ENCODE measurements at regions not wholly inside any gene's neighbourhood (a gene's known extent, or its start where the extent isn't known, plus 50 kb on each side); places are given as distances from the start of the nearest gene placed in this dataset.

GRCh38 chr17:70678889-70679288, 509.6 kb downstream of the KCNJ2 start:
- Histone ChIP-seq H4K20me1 (replicated peaks in 1 of 2; ENCODE audit: control insufficient read depth in 1 of 2, insufficient read depth in 2 of 2, low read length in 2 of 2) (no peaks in the 10 kb centered on the region), H4K5ac (ENCODE audit: insufficient read length, low read depth, low read length) (no peak overlapping the region), H2BK20ac (ENCODE audit: low read length) (no peak overlapping the region), H2BK12ac (ENCODE audit: low read depth, low read length) (no peak overlapping the region), H3K14ac (ENCODE audit: insufficient read length) (no peak overlapping the region), H3K4ac (replicated peaks; ENCODE audit: insufficient read length, low read depth, low read length) (no peak overlapping the region), H2AFZ (ENCODE audit: low read length) (no peak overlapping the region), H3K9me3 (ENCODE audit: insufficient read depth in 2 of 2, low read depth in 1 of 2, low read length in 1 of 2) (no peaks in the 10 kb centered on the region), H4K91ac (replicated peaks; ENCODE audit: insufficient read length, low read length) (no peak overlapping the region), H2BK5ac (ENCODE audit: low read depth, low read length) (no peak overlapping the region), H3K18ac (ENCODE audit: extremely low read depth, low read length) (no peak overlapping the region), H3K56ac (replicated peaks; ENCODE audit: insufficient read length, low read depth, low read length) (no peak overlapping the region), H3K4me2 (ENCODE audit: insufficient read depth in 1 of 2, low read depth in 2 of 2, low read length in 2 of 2) (no peak overlapping the region), H3K9ac (replicated peaks in 1 of 4; ENCODE audit: extremely low read depth in 1 of 4, low read depth in 3 of 4, low read length in 3 of 4) (no peak overlapping the region), H2BK15ac (ENCODE audit: low read length) (no peak overlapping the region), H2BK120ac (replicated peaks; ENCODE audit: low read depth, low read length) (no peak overlapping the region), H3K23me2 (ENCODE audit: low read depth, low read length) (no peaks in the 10 kb centered on the region), H3K23ac (ENCODE audit: insufficient read length) (no peak overlapping the region), H3K79me2 (ENCODE audit: control insufficient read depth in 1 of 2, insufficient read depth in 2 of 2, low read length in 2 of 2) (no peaks in the 10 kb centered on the region), H3K4me1 (replicated peaks in 1 of 4; ENCODE audit: control insufficient read depth in 3 of 4, insufficient read depth in 4 of 4, low read length in 3 of 4) (peaks cover under 1 to 9% (median 4%) of the 10 kb centered on the region in 4 experiments; a peak in 3 of 7 replicates), H3K27me3 (replicated peaks in 1 of 4; ENCODE audit: control insufficient read depth in 3 of 4, extremely low read depth in 1 of 4, insufficient read depth in 3 of 4, low read length in 3 of 4) (no peaks in the 10 kb centered on the region), H3K36me3 (ENCODE audit: control insufficient read depth in 2 of 4, insufficient read depth in 4 of 4, low read length in 3 of 4) (no peaks in the 10 kb centered on the region), H3K4me3 (ENCODE audit: extremely low read depth in 1 of 4, insufficient read depth in 2 of 4, low read depth in 3 of 4, low read length in 4 of 4) (no peak overlapping the region), H4K8ac (ENCODE audit: extremely low read depth, insufficient read depth, low read length) (no peak overlapping the region), H3K79me1 (ENCODE audit: low read depth, low read length) (no peaks in the 10 kb centered on the region), H3K27ac (ENCODE audit: low read depth, low read length) (no peak overlapping the region), H2AK5ac (ENCODE audit: low read depth, low read length) (no peak overlapping the region)
- POLR2A ChIA-PET (ENCODE audit: partially characterized antibody), result interaction anchor here (0.5 kb wide), 1 partner anchor 68 kb away, joined by 4 read pairs; no protein-coding TSS in a partner anchor
- DNase-seq (ENCODE audit: low read depth in 1 of 2, low spot score in 2 of 2), result no peak
- WGBS, 2 experiments (ENCODE audit: extremely low coverage in 1 of 2, insufficient coverage in 1 of 2, insufficient read length in 1 of 2, insufficient replicate concordance in 2 of 2, low coverage in 1 of 2, low lambda C conversion rate in 2 of 2, missing lambda C conversion rate in 1 of 2), result 89% methylated on average over 3 of the region's 3 CpGs; no CpG with 5 or more reads in 1 of the 2 experiments
- TF ChIP-seq MAX (IDR thresholded peaks at IDR 0.05) (no peak), TAF7 (optimal IDR thresholded peaks at IDR 0.05; ENCODE audit: borderline replicate concordance, low read depth, low read length) (no peak), TEAD4 (IDR thresholded peaks at IDR 0.05; ENCODE audit: low read depth, low read length) (no peak), GABPA (IDR thresholded peaks at IDR 0.05; ENCODE audit: borderline replicate concordance, insufficient read depth, low read length) (no peak), SRF (IDR thresholded peaks at IDR 0.05; ENCODE audit: low read depth, low read length) (no peak), SAP30 (IDR thresholded peaks at IDR 0.05; ENCODE audit: insufficient read depth, insufficient replicate concordance, low read length) (no peak), RFX5 (IDR thresholded peaks at IDR 0.05; ENCODE audit: borderline replicate concordance, low read depth, low read length) (no peak), ATF2 (IDR thresholded peaks at IDR 0.05; ENCODE audit: low read length) (no peak), RXRA (IDR thresholded peaks at IDR 0.05; ENCODE audit: insufficient read depth, low read depth, low read length) (no peak), KDM1A (IDR thresholded peaks at IDR 0.05; ENCODE audit: borderline replicate concordance, low read length) (no peak), BACH1 (IDR thresholded peaks at IDR 0.05; ENCODE audit: low read length) (no peak)
- CTCF ChIA-PET (ENCODE audit: partially characterized antibody), result interaction anchor here (1.2 to 1.3 kb wide), 2 partner anchors 626 to 1973 kb away, joined by 3 read pairs; no protein-coding TSS in a partner anchor
- FAIRE-seq, result no peak
